ENCODE measurements at regions not wholly inside any gene's neighbourhood (a gene's known extent, or its start where the extent isn't known, plus 50 kb on each side); places are given as distances from the start of the nearest gene placed in this dataset.

GRCh38 chr7:15012135-15012534, 109.6 kb upstream of the DGKB start:
- no peaks in the 10 kb centered on the region for H3K9me3 ChIP-seq (ENCODE audit: insufficient read depth in 2 of 2, low read depth in 1 of 2, low read length in 1 of 2)
- CTCF ChIA-PET (ENCODE audit: partially characterized antibody): interaction anchor here (1.1 to 1.3 kb wide), 2 partner anchors 13 to 294 kb away, joined by 3 to 6 read pairs; no protein-coding TSS in a partner anchor
- no peak for FAIRE-seq

More at GRCh38 chr7:15012135-15012534, 109.6 kb upstream of the DGKB start:
- Histone ChIP-seq H2BK15ac (ENCODE audit: low read length) (no peak overlapping the region), H3K4me1 (replicated peaks in 1 of 4; ENCODE audit: control insufficient read depth in 3 of 4, insufficient read depth in 4 of 4, low read length in 3 of 4) (peaks cover 0 to 14% (median 7%) of the 10 kb centered on the region in 4 experiments; a peak in 3 of 7 replicates), H2BK120ac (replicated peaks; ENCODE audit: low read depth, low read length) (no peak overlapping the region), H3K79me1 (ENCODE audit: low read depth, low read length) (no peaks in the 10 kb centered on the region), H2BK20ac (ENCODE audit: low read length) (no peak overlapping the region), H4K5ac (ENCODE audit: insufficient read length, low read depth, low read length) (no peak overlapping the region), H4K91ac (replicated peaks; ENCODE audit: insufficient read length, low read length) (peak overlapping the region; percentile 47), H3K23ac (ENCODE audit: insufficient read length) (no peak overlapping the region), H3K4me3 (ENCODE audit: extremely low read depth in 1 of 4, insufficient read depth in 2 of 4, low read depth in 3 of 4, low read length in 4 of 4) (no peak overlapping the region), H3K18ac (ENCODE audit: extremely low read depth, low read length) (no peak overlapping the region), H3K14ac (ENCODE audit: insufficient read length) (no peak overlapping the region), H2AK5ac (ENCODE audit: low read depth, low read length) (no peak overlapping the region), H3K23me2 (ENCODE audit: low read depth, low read length) (no peaks in the 10 kb centered on the region; the same call in 1 of the 2 replicates), H3K36me3 (ENCODE audit: control insufficient read depth in 2 of 4, insufficient read depth in 4 of 4, low read length in 3 of 4) (no peaks in the 10 kb centered on the region), H2BK5ac (ENCODE audit: low read depth, low read length) (peak overlapping the region; percentile 9; the same call in 1 of the 2 replicates), H3K4ac (replicated peaks; ENCODE audit: insufficient read length, low read depth, low read length) (no peak overlapping the region), H3K27me3 (replicated peaks in 1 of 4; ENCODE audit: control insufficient read depth in 3 of 4, extremely low read depth in 1 of 4, insufficient read depth in 3 of 4, low read length in 3 of 4) (no peaks in the 10 kb centered on the region), H3K79me2 (ENCODE audit: control insufficient read depth in 1 of 2, insufficient read depth in 2 of 2, low read length in 2 of 2) (no peaks in the 10 kb centered on the region), H3K56ac (replicated peaks; ENCODE audit: insufficient read length, low read depth, low read length) (no peak overlapping the region), H2BK12ac (ENCODE audit: low read depth, low read length) (peak overlapping the region; percentile 50; the same call in 1 of the 2 replicates), H3K9ac (replicated peaks in 1 of 4; ENCODE audit: extremely low read depth in 1 of 4, low read depth in 3 of 4, low read length in 3 of 4) (no peak overlapping the region), H4K8ac (ENCODE audit: extremely low read depth, insufficient read depth, low read length) (no peak overlapping the region), H2AFZ (ENCODE audit: low read length) (peak overlapping the region; percentile 69; the same call in 1 of the 2 replicates), H3K4me2 (ENCODE audit: insufficient read depth in 1 of 2, low read depth in 2 of 2, low read length in 2 of 2) (no peak overlapping the region), H4K20me1 (replicated peaks in 1 of 2; ENCODE audit: control insufficient read depth in 1 of 2, insufficient read depth in 2 of 2, low read length in 2 of 2) (no peaks in the 10 kb centered on the region), H3K27ac (ENCODE audit: low read depth, low read length) (no peak overlapping the region)
- POLR2A ChIA-PET (ENCODE audit: partially characterized antibody): no interaction called here
- no peak for TF ChIP-seq JUND (IDR thresholded peaks at IDR 0.05; ENCODE audit: low read length)
- no peak for TF ChIP-seq NRF1 (IDR thresholded peaks at IDR 0.05; ENCODE audit: low read depth, low read length)
- TF ChIP-seq NANOG (IDR thresholded peaks at IDR 0.05; ENCODE audit: insufficient read depth, low read depth, low read length, poor library complexity, severe bottlenecking): no peak
- no peak for TF ChIP-seq KDM1A (IDR thresholded peaks at IDR 0.05; ENCODE audit: borderline replicate concordance, low read length)
- TF ChIP-seq RFX5 (IDR thresholded peaks at IDR 0.05; ENCODE audit: borderline replicate concordance, low read depth, low read length): no peak
- TF ChIP-seq BACH1 (IDR thresholded peaks at IDR 0.05; ENCODE audit: low read length): no peak
- no peak for TF ChIP-seq POU5F1 (IDR thresholded peaks at IDR 0.05; ENCODE audit: low read depth, low read length)
- TF ChIP-seq SIRT6 (IDR thresholded peaks at IDR 0.05; ENCODE audit: low read length): no peak
- TF ChIP-seq RXRA (IDR thresholded peaks at IDR 0.05; ENCODE audit: insufficient read depth, low read depth, low read length): no peak
- no peak for TF ChIP-seq JUN (IDR thresholded peaks at IDR 0.05; ENCODE audit: low read depth, low read length)
- no peak for TF ChIP-seq CTCF (IDR thresholded peaks at IDR 0.05; ENCODE audit: control extremely low read depth in 1 of 3, insufficient read depth in 1 of 3, low read depth in 1 of 3, low read length in 3 of 3)
- TF ChIP-seq CTBP2 (IDR thresholded peaks at IDR 0.05; ENCODE audit: borderline replicate concordance, insufficient read depth, insufficient read length, low read length): no peak
- 92% methylated on average over 4 of the region's 4 CpGs; no CpG with 5 or more reads in 1 of the 2 experiments for WGBS, 2 experiments (ENCODE audit: extremely low coverage in 1 of 2, insufficient coverage in 1 of 2, insufficient read length in 1 of 2, insufficient replicate concordance in 2 of 2, low coverage in 1 of 2, low lambda C conversion rate in 2 of 2, missing lambda C conversion rate in 1 of 2)
- no peak for DNase-seq (ENCODE audit: low read depth in 1 of 2, low spot score in 2 of 2)
